Uterus (tissue), 2 donors: ENCODE measurements at regions not wholly inside any gene's neighbourhood (a gene's known extent, or its start where the extent isn't known, plus 50 kb on each side); places are given as distances from the start of the nearest gene placed in this dataset.

Source experiments
- CTCF ChIP-seq, 4 experiments: fragments of 200-600 bp in 2 of 4; fragments of 450-650 bp in 2 of 4; sonication (generic) in 2 of 4; IDR thresholded peaks; one replicate each; pipeline ENCODE4 v1.5.1; 2016 to 2019; ENCODE audit warnings: antibody characterized with exemption in 4 of 4, mild to moderate bottlenecking in 2 of 4, moderate library complexity in 1 of 4
- POLR2A ChIP-seq, 2 donors: fragments of 450-650 bp; IDR thresholded peaks; one replicate each; pipeline ENCODE4 v1.6.1; 2016; ENCODE audit warnings: antibody characterized with exemption in 2 of 2, mild to moderate bottlenecking in 1 of 2, moderate library complexity in 1 of 2

- TF ChIP-seq POLR2A (IDR thresholded peaks at IDR 0.05), result no peak
- TF ChIP-seq CTCF (IDR thresholded peaks at IDR 0.05), result no peak
These were observed 678.0 kb downstream of the DHX35 start for GRCh38 chr20:39640147-39640546.
